HG02642 (cell line): ENCODE measurements at regions not wholly inside any gene's neighbourhood (a gene's known extent, or its start where the extent isn't known, plus 50 kb on each side); places are given as distances from the start of the nearest gene placed in this dataset.

Experiments
- ATAC-seq: cut with Tn5 transposase; IDR thresholded peaks from one replicate; pipeline ENCODE4 v1.9.1; 2021; ENCODE audit warnings: mild to moderate bottlenecking; ENCODE audit not compliant: unreplicated experiment, poor library complexity

DNA sequence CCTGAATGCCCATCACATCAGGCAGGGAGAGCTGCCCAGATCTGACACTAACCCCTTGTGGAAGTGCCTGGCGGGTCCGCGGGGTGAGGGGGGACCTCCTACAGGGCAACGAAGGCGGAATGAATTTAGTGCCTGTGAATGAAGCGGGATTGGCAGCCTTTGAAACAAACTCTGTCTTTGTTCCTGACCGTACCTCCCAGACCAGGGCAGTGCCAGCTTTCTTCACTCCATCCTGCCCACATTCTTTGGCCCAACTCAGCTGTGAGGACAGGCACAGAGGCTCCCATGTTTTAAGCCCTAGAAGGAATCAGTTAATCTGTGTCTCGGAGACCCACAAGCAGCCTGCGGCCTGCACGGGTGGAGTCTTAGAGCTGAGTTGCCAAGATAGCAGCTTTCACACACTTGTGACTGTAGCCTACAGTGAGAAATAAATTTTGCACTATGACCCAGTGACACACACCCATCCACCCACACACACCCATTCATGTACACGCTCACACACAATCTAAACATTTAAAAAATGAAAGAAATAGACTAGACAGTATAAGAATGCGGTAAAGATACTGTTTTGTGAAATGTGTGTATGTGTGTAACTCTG, 60.1 kb upstream of the USP24 start:
- no peak for ATAC-seq

DNA sequence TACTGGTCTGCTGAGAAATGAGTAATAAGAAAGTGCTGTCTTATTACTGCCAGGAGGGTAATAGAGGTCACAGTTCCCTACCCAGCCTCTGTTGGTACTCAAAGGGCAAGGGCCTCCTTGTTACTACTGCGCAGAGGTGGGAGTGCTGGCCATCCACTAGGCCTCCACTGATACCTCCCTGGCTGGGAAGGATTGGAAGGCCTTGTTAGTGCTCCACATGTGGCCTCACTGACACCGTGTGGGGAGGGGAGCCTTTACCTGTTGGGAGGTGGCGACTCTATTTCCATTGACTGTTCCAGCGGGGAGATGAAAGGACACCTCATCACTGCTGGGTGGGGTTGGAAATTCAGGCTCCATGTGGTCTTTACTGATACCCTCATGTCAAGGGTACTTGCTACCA, 57.8 kb upstream of the USP24 start:
- ATAC-seq: no peak
